ENCODE measurements at regions not wholly inside any gene's neighbourhood (a gene's known extent, or its start where the extent isn't known, plus 50 kb on each side); places are given as distances from the start of the nearest gene placed in this dataset.

GRCh38 chr3:110767838-110768237 lies 303.8 kb upstream of the NECTIN3 start:
- DNase-seq (ENCODE audit: low read depth in 4 of 4, low spot score in 3 of 4) = no peak

- no peak for DNase-seq (ENCODE audit: low read depth in 4 of 4, low spot score in 3 of 4)
Measured at GRCh38 chr3:110773413-110773954, 298.1 kb upstream of the NECTIN3 start.

GRCh38 chr3:110774496-110775265 lies 296.9 kb upstream of the NECTIN3 start:
- no peak for DNase-seq (ENCODE audit: low read depth in 4 of 4, low spot score in 3 of 4)

- no peak for DNase-seq (ENCODE audit: low read depth in 4 of 4, low spot score in 3 of 4)
Measured at GRCh38 chr3:110779581-110779980, 292.0 kb upstream of the NECTIN3 start.

- DNase-seq (ENCODE audit: low read depth in 4 of 4, low spot score in 3 of 4) = no peak
Measured at GRCh38 chr3:110783541-110783940, 288.1 kb upstream of the NECTIN3 start.

GRCh38 chr3:110788794-110789193 lies 282.8 kb upstream of the NECTIN3 start:
- DNase-seq (ENCODE audit: low read depth in 4 of 4, low spot score in 3 of 4) = no peak

- DNase-seq (ENCODE audit: low read depth in 4 of 4, low spot score in 3 of 4) = no peak
Measured at GRCh38 chr3:110789315-110789714, 282.3 kb upstream of the NECTIN3 start.

- DNase-seq (ENCODE audit: low read depth in 4 of 4, low spot score in 3 of 4) = no peak
Measured at GRCh38 chr3:110790631-110791030, 281.0 kb upstream of the NECTIN3 start.

GRCh38 chr3:110791995-110792686 lies 279.5 kb upstream of the NECTIN3 start:
- no peak for DNase-seq (ENCODE audit: low read depth in 4 of 4, low spot score in 3 of 4)

- no peak for DNase-seq (ENCODE audit: low read depth in 4 of 4, low spot score in 3 of 4)
Measured at GRCh38 chr3:110793611-110794010, 278.0 kb upstream of the NECTIN3 start.

GRCh38 chr3:110795163-110795562 lies 276.5 kb upstream of the NECTIN3 start:
- no peak for DNase-seq (ENCODE audit: low read depth in 4 of 4, low spot score in 3 of 4)

GRCh38 chr3:110799271-110799670 lies 272.3 kb upstream of the NECTIN3 start:
- no peak for DNase-seq (ENCODE audit: low read depth in 4 of 4, low spot score in 3 of 4)

GRCh38 chr3:110804856-110805255 lies 266.8 kb upstream of the NECTIN3 start:
- DNase-seq (ENCODE audit: low read depth in 4 of 4, low spot score in 3 of 4) = no peak

- DNase-seq (ENCODE audit: low read depth in 4 of 4, low spot score in 3 of 4) = no peak
Measured at GRCh38 chr3:110806924-110807323, 264.7 kb upstream of the NECTIN3 start.

- no peak for DNase-seq (ENCODE audit: low read depth in 4 of 4, low spot score in 3 of 4)
Measured at GRCh38 chr3:110808630-110809029, 263.0 kb upstream of the NECTIN3 start.

GRCh38 chr3:110810356-110810755 lies 261.3 kb upstream of the NECTIN3 start:
- no peak for DNase-seq (ENCODE audit: low read depth in 4 of 4, low spot score in 3 of 4)

- peak in 3 of 4 donors; percentile 1 to 15 (median 1) for DNase-seq (ENCODE audit: low read depth in 4 of 4, low spot score in 3 of 4)
Measured at GRCh38 chr3:110811050-110811449, 260.6 kb upstream of the NECTIN3 start.

- DNase-seq (ENCODE audit: low read depth in 4 of 4, low spot score in 3 of 4) = no peak
Measured at GRCh38 chr3:110813541-110813940, 258.1 kb upstream of the NECTIN3 start.

GRCh38 chr3:110814170-110815007 lies 257.2 kb upstream of the NECTIN3 start:
- DNase-seq (ENCODE audit: low read depth in 4 of 4, low spot score in 3 of 4) = no peak

GRCh38 chr3:110815008-110815583 lies 256.5 kb upstream of the NECTIN3 start:
- DNase-seq (ENCODE audit: low read depth in 4 of 4, low spot score in 3 of 4) = no peak

GRCh38 chr3:110816008-110816407 lies 255.6 kb upstream of the NECTIN3 start:
- DNase-seq (ENCODE audit: low read depth in 4 of 4, low spot score in 3 of 4) = no peak

All from left renal pelvis (tissue), 4 donors.